Activated naive CD4-positive, alpha-beta T cell treated with anti-CD3 and anti-CD28 coated beads, Interleukin-2, amount 10 ng/mL, durations not matched to agents 7 days and 5 days (primary cell): ENCODE measurements at regions not wholly inside any gene's neighbourhood (a gene's known extent, or its start where the extent isn't known, plus 50 kb on each side); places are given as distances from the start of the nearest gene placed in this dataset.

Experiments used
- CTCF ChIA-PET: fragments of 350-600 bp; sonication (Branson Sonifier 250); formaldehyde crosslinking; loops from one replicate; lab custom pipeline; 2021; ENCODE audit warnings: antibody characterized with exemption; lab: Charles Lee
- DNase-seq: peaks from one replicate; pipeline ENCODE4 v3.0.0-alpha.2; 2020
- H3K27ac Mint-ChIP-seq: one replicate; pipeline ENCODE4 v1.8.0; 2021; ENCODE audit warnings: mild to moderate bottlenecking, moderate library complexity, mixed read lengths
- H3K27me3 Mint-ChIP-seq: one replicate; pipeline ENCODE4 v1.8.0; 2021; ENCODE audit warnings: mild to moderate bottlenecking, mixed read lengths
- H3K36me3 Mint-ChIP-seq: one replicate; pipeline ENCODE4 v1.8.0; 2021; ENCODE audit warnings: mixed read lengths
- H3K4me1 Mint-ChIP-seq: one replicate; pipeline ENCODE4 v1.8.0; 2021; ENCODE audit warnings: mixed read lengths
- H3K4me3 Mint-ChIP-seq: one replicate; pipeline ENCODE4 v1.8.0; 2021; ENCODE audit warnings: mild to moderate bottlenecking, moderate library complexity, mixed read lengths
- H3K9me3 Mint-ChIP-seq: one replicate; pipeline ENCODE4 v1.8.0; 2021; ENCODE audit warnings: mixed read lengths

GRCh38 chr17:5703736-5704135, 119.4 kb upstream of the NLRP1 start:
- no peaks in the 10 kb centered on the region for H3K4me1 Mint-ChIP-seq
- H3K4me3 Mint-ChIP-seq: no peak overlapping the region
- H3K36me3 Mint-ChIP-seq: no peaks in the 10 kb centered on the region
- no peaks in the 10 kb centered on the region for H3K9me3 Mint-ChIP-seq
- peaks cover 46% of the 10 kb centered on the region for H3K27me3 Mint-ChIP-seq
- H3K27ac Mint-ChIP-seq: no peak overlapping the region
- no peak for DNase-seq
- CTCF ChIA-PET: interaction anchor here (4.0 kb wide), 1 partner anchor 111 kb away, joined by 21 read pairs; no protein-coding TSS in a partner anchor

DNA sequence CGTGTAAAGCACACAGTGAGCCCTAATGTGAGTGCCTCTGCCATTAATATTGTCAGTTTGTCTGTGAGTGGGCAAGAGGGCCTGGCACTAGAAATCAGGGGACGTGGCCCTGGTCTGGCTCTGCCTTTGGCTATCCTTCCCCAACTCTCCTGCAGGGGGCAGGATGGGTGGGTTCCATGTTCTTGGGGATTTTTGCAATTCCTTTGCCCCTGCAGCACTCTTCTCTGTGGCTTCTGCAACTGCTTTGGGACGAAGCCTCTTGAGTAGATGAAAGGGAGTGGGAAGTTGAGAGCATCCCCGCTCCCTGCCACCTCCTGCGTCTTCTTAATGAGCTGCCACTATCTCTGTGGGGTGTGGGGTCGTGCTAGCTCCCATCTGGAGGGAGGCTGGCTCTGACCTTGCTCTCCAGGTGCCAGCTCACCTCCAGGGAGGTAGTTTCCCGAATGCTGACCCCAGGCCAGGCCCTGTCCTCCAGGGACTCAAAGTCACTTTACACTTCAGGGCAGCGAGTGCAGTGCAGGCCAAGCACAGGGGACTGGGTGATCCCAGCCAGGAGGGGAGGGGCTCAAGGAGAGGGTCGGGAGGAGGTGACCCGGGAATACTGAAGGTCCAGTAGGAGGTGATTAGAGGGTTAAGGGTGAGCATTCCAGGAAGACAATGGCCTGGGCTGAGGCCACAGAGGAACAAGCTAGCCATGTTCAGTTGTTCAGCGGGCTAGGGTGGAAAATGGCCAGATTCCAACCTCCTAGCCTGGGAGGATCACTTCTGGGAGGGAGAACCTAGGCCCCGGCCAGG, 121.0 kb upstream of the NLRP1 start:
- H3K4me1 Mint-ChIP-seq: no peaks in the 10 kb centered on the region
- H3K4me3 Mint-ChIP-seq: no peak overlapping the region
- CTCF ChIA-PET: interaction anchor here (1.0 to 4.0 kb wide), 7 partner anchors 9 to 731 kb away, joined by 3 to 21 read pairs (median 5); no protein-coding TSS in a partner anchor
- peaks cover 32% of the 10 kb centered on the region for H3K27me3 Mint-ChIP-seq
- no peaks in the 10 kb centered on the region for H3K9me3 Mint-ChIP-seq
- H3K27ac Mint-ChIP-seq: no peak overlapping the region
- DNase-seq: peak; percentile 27
- no peaks in the 10 kb centered on the region for H3K36me3 Mint-ChIP-seq

DNA sequence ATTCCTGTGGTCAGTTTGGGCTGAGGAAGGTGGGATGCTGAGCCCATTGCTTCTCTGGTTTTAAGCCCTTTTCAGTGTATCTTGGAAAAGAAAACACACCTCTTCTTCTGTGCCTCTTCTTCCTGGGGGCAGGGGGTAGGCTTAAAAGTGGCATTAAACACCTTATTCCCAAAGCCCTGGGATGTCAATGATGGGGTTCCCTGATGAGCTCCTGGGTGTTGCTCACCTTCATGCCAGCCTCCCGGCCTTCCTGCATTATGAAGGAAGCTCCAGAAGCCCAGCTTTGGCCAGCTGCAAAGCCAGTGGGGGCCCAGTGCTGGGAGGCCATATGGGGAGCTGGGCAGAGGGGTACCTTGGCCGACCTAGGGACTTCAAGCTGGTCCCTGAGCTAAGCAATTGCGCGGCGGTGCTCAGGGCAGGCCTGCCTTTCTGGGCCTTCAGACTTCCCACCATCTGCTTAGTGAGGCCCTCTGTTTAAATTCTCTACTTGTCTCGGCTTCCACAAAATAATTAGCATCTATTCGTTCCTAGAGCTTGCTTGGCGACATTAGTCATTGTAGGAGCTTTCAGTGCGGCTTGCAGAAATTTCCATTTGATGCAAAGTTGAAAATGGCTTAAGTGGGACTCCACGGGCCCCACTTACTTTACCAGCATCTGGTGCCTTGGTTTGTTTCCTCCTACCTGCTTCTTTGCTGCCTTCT, 121.7 kb upstream of the NLRP1 start:
- H3K4me1 Mint-ChIP-seq: no peaks in the 10 kb centered on the region
- H3K36me3 Mint-ChIP-seq: no peaks in the 10 kb centered on the region
- no peaks in the 10 kb centered on the region for H3K9me3 Mint-ChIP-seq
- CTCF ChIA-PET: interaction anchor here (1.0 to 4.0 kb wide), 9 partner anchors 10 to 730 kb away, joined by 3 to 21 read pairs (median 5); no protein-coding TSS in a partner anchor
- H3K4me3 Mint-ChIP-seq: no peak overlapping the region
- no peak overlapping the region for H3K27ac Mint-ChIP-seq
- H3K27me3 Mint-ChIP-seq: peaks cover 30% of the 10 kb centered on the region
- no peak for DNase-seq

DNA sequence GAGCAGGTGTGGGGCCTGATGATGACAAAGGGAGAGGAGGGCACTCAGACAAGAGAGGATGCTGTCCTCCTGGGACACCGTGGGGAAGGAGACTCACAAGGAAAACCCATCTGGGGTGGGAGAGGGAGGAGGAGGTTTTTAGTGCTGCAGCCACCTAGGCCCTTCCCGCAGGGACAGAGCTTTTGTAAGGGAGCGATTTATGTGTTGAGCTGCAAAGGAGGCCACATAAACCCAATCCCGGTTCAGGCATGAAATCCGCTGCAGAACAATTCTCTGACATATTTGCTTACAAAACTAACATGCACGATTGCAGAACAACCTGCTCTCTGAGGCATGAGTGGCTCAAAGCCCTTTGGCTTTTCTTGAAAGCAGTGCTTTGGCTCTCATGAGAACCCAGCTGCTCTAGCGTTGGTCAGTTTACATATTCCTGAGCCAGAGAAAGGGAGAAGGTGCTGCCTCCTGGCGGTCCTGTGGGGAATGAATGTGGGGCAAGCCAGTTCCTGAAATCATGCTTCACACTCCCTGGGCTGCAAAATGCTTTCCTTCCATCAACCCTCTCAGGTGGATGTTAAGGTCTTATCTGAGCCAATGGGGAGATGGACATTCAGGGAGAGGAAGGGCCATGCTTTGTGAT, 122.4 kb upstream of the NLRP1 start:
- no peak overlapping the region for H3K4me3 Mint-ChIP-seq
- CTCF ChIA-PET: interaction anchor here (0.6 to 4.0 kb wide), 10 partner anchors 11 to 729 kb away, joined by 3 to 21 read pairs (median 4); no protein-coding TSS in a partner anchor
- peak; percentile 69 for DNase-seq
- no peaks in the 10 kb centered on the region for H3K36me3 Mint-ChIP-seq
- no peaks in the 10 kb centered on the region for H3K4me1 Mint-ChIP-seq
- H3K9me3 Mint-ChIP-seq: no peaks in the 10 kb centered on the region
- no peak overlapping the region for H3K27ac Mint-ChIP-seq
- peaks cover 30% of the 10 kb centered on the region for H3K27me3 Mint-ChIP-seq

DNA sequence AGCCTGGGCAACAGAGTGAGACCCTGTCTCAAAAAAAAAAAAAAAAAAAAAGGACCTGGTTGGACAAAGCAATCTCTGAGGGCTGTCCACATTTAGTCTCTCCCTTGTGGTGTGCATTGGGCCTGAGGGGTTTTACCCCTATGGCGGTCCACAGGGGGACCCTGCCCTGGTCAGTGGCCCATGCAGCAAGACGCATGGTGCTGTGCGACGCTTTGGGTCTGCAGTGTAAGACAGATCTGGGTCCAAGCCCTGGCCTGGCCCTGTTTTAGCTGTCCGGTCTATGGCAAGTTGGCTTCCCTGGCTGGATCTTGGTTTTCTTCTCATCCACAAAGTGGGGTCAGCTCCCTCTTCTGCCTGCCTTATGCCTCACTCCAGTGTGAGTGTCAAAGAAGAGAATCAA, 123.2 kb upstream of the NLRP1 start:
- Mint-ChIP-seq H3K9me3 (no peaks in the 10 kb centered on the region), H3K27me3 (peaks cover 30% of the 10 kb centered on the region), H3K36me3 (no peaks in the 10 kb centered on the region), H3K4me3 (no peak overlapping the region), H3K27ac (no peak overlapping the region), H3K4me1 (no peaks in the 10 kb centered on the region)
- CTCF ChIA-PET: interaction anchor here (0.8 to 2.3 kb wide), 4 partner anchors 32 to 729 kb away, joined by 3 to 5 read pairs (median 4); no protein-coding TSS in a partner anchor
- DNase-seq: no peak

DNA sequence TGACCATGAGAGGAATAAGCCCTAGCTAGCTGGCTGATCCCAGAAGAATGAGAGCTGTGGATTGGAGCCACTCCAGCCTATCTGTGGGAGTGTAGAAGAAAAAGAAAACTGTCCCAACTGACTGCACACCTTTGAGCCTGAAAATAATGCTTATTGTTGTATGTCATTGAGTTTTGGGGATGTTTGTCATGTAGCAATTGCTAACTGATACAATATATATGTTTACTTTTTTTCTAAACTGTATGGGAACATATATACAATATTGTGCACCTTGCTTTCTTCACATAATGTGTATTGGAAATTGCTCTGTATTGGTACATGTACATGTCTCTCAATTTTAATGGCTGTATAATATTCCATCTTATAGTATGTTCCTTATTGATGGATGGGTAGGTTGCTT, 124.0 kb upstream of the NLRP1 start:
- Mint-ChIP-seq H3K4me1 (no peaks in the 10 kb centered on the region), H3K9me3 (no peaks in the 10 kb centered on the region), H3K27ac (no peak overlapping the region), H3K36me3 (no peaks in the 10 kb centered on the region), H3K4me3 (no peak overlapping the region), H3K27me3 (peaks cover 29% of the 10 kb centered on the region)
- no peak for DNase-seq
- CTCF ChIA-PET: interaction anchor here (0.8 kb wide), 2 partner anchors 685 to 728 kb away, joined by 3 to 4 read pairs; no protein-coding TSS in a partner anchor

- DNase-seq: no peak
- no peak overlapping the region for H3K27ac Mint-ChIP-seq
- CTCF ChIA-PET: no interaction called here
- H3K4me3 Mint-ChIP-seq: no peak overlapping the region
- no peaks in the 10 kb centered on the region for H3K4me1 Mint-ChIP-seq
- H3K36me3 Mint-ChIP-seq: no peaks in the 10 kb centered on the region
- no peaks in the 10 kb centered on the region for H3K9me3 Mint-ChIP-seq
- H3K27me3 Mint-ChIP-seq: peaks cover 25% of the 10 kb centered on the region
Observed at GRCh38 chr17:5711344-5711743, 127.0 kb upstream of the NLRP1 start.

GRCh38 chr17:5714993-5715392, 130.7 kb upstream of the NLRP1 start:
- Mint-ChIP-seq H3K36me3 (no peaks in the 10 kb centered on the region), H3K27ac (no peak overlapping the region), H3K27me3 (peaks cover 38% of the 10 kb centered on the region), H3K4me3 (no peak overlapping the region), H3K9me3 (no peaks in the 10 kb centered on the region), H3K4me1 (no peaks in the 10 kb centered on the region)
- CTCF ChIA-PET: no interaction called here
- DNase-seq: no peak

DNA sequence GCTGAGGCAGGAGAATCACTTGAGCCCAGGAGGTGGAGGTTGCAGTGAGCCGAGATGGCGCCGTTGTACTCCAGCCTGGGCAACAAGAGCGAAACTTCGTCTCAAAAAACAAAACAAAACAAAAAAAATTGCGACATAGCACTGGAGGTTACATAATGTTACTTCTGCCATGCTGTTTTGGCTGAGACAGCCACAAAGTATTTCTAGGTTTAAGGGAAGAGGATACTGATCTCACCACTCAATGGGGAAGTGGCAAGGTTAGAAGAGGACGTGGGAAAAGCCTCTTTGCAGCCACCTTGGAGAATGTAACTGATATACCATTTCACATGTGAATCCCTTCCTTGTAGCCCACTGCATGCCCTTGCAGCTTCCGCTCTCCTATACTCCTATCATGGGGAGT, 131.2 kb upstream of the NLRP1 start:
- peaks cover 38% of the 10 kb centered on the region for H3K27me3 Mint-ChIP-seq
- H3K27ac Mint-ChIP-seq: no peak overlapping the region
- H3K36me3 Mint-ChIP-seq: no peaks in the 10 kb centered on the region
- no peak overlapping the region for H3K4me3 Mint-ChIP-seq
- DNase-seq: no peak
- CTCF ChIA-PET: no interaction called here
- no peaks in the 10 kb centered on the region for H3K4me1 Mint-ChIP-seq
- no peaks in the 10 kb centered on the region for H3K9me3 Mint-ChIP-seq

GRCh38 chr17:5718726-5719125, 134.4 kb upstream of the NLRP1 start:
- CTCF ChIA-PET: no interaction called here

DNA sequence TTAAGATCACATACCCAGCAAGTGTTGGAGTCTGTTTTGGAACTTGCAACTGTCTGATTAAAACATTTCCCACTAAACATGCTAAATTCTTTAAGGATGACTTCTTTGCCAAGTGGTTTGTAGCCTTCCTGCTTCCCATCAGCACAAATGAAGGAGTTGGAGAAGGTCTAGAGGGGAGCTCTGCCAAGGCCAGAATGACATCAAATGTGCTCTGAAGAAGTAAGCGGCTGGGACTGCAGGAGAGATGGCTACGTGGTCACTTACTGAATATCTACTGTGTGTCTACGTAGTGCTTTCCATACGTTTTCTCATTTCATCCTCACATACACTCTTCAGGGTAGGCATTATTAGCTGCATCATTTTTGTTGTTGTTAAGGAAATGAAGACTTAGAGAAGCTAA, 135.7 kb upstream of the NLRP1 start:
- H3K9me3 Mint-ChIP-seq: no peaks in the 10 kb centered on the region
- DNase-seq: no peak
- H3K4me3 Mint-ChIP-seq: no peak overlapping the region
- peaks cover 30% of the 10 kb centered on the region for H3K27me3 Mint-ChIP-seq
- H3K4me1 Mint-ChIP-seq: no peaks in the 10 kb centered on the region
- H3K36me3 Mint-ChIP-seq: no peaks in the 10 kb centered on the region
- CTCF ChIA-PET: no interaction called here
- H3K27ac Mint-ChIP-seq: no peak overlapping the region

More at GRCh38 chr17:5718726-5719125, 134.4 kb upstream of the NLRP1 start:
- H3K9me3 Mint-ChIP-seq: no peaks in the 10 kb centered on the region
- no peak overlapping the region for H3K27ac Mint-ChIP-seq
- H3K27me3 Mint-ChIP-seq: peaks cover 32% of the 10 kb centered on the region
- H3K4me1 Mint-ChIP-seq: no peaks in the 10 kb centered on the region
- DNase-seq: no peak
- no peaks in the 10 kb centered on the region for H3K36me3 Mint-ChIP-seq
- H3K4me3 Mint-ChIP-seq: no peak overlapping the region

DNA sequence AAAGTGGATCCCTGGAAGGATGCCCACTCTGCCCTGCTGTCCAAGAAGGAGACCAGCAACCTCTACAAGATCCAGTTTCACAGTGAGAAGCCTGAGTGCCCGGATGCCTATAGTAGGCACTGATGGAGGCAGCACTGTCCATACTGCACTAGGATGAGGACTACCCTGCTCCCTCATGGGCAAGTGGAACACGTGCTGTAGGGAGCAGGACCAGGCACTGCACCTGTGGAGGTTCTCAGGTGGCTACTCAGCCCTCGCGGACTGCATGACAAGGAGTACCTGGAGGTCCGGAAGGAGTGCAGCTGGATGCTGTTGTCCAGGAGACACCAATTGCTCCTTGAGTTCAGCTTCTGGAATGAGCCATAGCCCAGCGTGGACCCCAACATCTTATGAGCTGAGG, 146.1 kb upstream of the NLRP1 start:
- CTCF ChIA-PET: no interaction called here
- H3K4me3 Mint-ChIP-seq: no peak overlapping the region
- no peak overlapping the region for H3K27ac Mint-ChIP-seq
- no peaks in the 10 kb centered on the region for H3K4me1 Mint-ChIP-seq
- no peaks in the 10 kb centered on the region for H3K9me3 Mint-ChIP-seq
- no peaks in the 10 kb centered on the region for H3K36me3 Mint-ChIP-seq
- DNase-seq: no peak
- peaks cover 18% of the 10 kb centered on the region for H3K27me3 Mint-ChIP-seq

- Mint-ChIP-seq H3K4me3 (no peak overlapping the region), H3K4me1 (no peaks in the 10 kb centered on the region), H3K27ac (no peak overlapping the region), H3K36me3 (no peaks in the 10 kb centered on the region), H3K27me3 (peaks cover 18% of the 10 kb centered on the region), H3K9me3 (no peaks in the 10 kb centered on the region)
- CTCF ChIA-PET: no interaction called here
- DNase-seq: no peak
Observed at GRCh38 chr17:5740937-5741336, 156.6 kb upstream of the NLRP1 start.

- Mint-ChIP-seq H3K9me3 (no peaks in the 10 kb centered on the region), H3K27ac (no peak overlapping the region), H3K4me1 (no peaks in the 10 kb centered on the region), H3K27me3 (peaks cover 22% of the 10 kb centered on the region), H3K36me3 (no peaks in the 10 kb centered on the region), H3K4me3 (no peak overlapping the region)
- no peak for DNase-seq
- CTCF ChIA-PET: no interaction called here
Observed at GRCh38 chr17:5741810-5742209, 157.5 kb upstream of the NLRP1 start.
